ENCODE measurements at regions not wholly inside any gene's neighbourhood (a gene's known extent, or its start where the extent isn't known, plus 50 kb on each side); places are given as distances from the start of the nearest gene placed in this dataset.

- TF ChIP-seq CTCF (IDR thresholded peaks at IDR 0.05): no peak
- TF ChIP-seq POLR2A (IDR thresholded peaks at IDR 0.05): no peak
These were observed 616.4 kb downstream of the MED13L start for GRCh38 chr12:115661112-115661511.

All from Peyer's patch (tissue), 4 donors.